Fibroblast of skin of back (primary cell): ENCODE measurements at regions not wholly inside any gene's neighbourhood (a gene's known extent, or its start where the extent isn't known, plus 50 kb on each side); places are given as distances from the start of the nearest gene placed in this dataset.
"Not testable (repeated sequence)": the region's sequence is repeated elsewhere in the genome, so short reads cannot be mapped to it uniquely, and the experiment has no call there.

Experiments
- DNase-seq: peaks from one replicate; pipeline ENCODE4 v3.0.0-alpha.2; 2013

- peak; percentile 37 for DNase-seq
These were observed 56.5 kb upstream of the ORC5 start for GRCh38 chr7:104264285-104264684.

GRCh38 chr7:104267701-104268368, 60.0 kb upstream of the ORC5 start:
- peak; percentile 22 for DNase-seq

DNA sequence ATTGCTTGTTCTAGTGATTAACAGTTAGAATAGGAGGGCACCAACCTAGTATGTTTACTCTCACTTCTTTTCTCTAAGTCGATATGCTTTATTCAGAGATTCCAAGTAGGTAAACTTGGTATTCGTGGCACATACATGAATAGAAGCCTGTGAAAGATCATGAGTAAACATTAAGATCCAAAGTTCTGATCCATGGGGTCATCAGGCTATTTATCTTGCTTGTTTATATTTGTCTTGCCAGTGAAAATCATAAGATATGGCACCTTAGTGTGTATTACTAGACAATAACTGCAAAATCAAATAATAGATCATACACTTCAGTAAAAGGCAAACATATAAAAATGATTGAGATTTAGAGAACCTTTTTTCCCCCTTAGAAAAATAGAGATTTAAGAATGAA, 56.5 kb upstream of the LHFPL3 start:
- DNase-seq = no peak

DNA sequence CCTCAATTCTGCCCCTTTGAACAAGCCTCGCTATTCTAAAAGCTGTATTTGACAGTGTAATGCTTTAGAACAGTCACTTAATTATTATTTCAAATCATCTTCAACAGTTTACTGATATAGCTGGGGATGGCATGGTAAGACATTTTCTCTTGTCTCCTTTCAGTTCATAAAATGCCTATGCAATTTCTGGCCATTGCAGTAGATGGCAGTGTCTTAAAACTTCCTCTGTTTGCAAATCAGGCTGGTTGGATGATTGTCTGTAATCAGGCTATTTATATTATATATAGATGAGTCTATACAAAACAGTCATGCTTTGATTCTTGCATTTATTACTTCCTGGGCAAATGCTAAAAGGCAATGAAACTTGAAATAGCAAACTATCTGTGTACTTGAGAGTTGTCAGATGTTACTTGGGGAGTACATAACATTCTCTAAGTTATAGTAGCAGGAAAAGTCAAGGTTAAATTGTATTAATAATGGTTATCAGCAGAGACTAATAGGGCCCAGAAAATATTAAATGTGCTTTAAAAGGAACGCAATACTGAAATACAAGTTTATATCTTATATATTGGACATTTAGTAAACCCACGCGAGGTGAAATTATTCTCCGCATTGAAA, 55.5 kb upstream of the LHFPL3 start:
- peak; percentile 32 for DNase-seq

GRCh38 chr7:104275900-104276299, 52.5 kb upstream of the LHFPL3 start:
- DNase-seq = peak; percentile 5

- not testable (repeated sequence) for DNase-seq
These were observed 51.7 kb upstream of the LHFPL3 start for GRCh38 chr7:104276730-104277129.
